Fibroblast of skin of right biceps (primary cell): ENCODE measurements at regions not wholly inside any gene's neighbourhood (a gene's known extent, or its start where the extent isn't known, plus 50 kb on each side); places are given as distances from the start of the nearest gene placed in this dataset.
"Not testable (repeated sequence)": the region's sequence is repeated elsewhere in the genome, so short reads cannot be mapped to it uniquely, and the experiment has no call there.

Experiments
- DNase-seq: peaks from one replicate; pipeline ENCODE4 v3.0.0-alpha.2; 2013

DNA sequence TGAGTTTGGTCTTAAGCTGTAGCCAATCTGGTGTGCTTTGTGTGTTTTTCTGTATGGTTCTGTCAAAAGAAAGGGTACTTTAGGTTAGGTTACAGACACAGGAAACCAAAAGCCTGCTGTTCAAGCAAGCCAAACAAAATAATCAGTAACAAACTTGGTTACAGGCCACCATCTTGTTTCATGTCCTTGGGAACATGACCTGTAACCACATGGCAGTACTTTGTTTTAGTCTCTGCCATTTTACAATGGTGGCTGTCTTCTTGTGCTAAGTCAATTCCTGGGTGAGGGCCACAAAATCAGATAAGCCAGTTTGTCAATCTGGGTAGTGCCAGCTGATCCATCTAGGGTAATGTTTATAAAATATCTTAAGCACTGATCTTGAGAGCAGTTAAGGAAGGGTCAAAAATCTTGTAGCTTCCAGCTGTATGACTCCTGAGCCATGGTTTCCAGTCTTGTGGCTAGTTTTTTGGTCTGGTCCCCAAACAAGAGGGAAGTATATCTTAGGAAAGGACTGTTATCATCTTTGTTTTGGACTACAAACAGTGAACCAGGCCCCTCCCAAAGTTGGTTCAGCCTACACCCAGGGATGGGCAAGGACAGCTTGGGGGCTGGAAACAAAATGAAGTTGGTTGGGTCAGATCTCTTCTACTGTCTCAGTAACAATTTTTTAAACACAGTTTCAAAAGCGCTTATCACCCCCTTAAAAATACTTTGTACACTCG is 90.0 kb downstream of the IGLL5 start:
- no peak for DNase-seq

DNA sequence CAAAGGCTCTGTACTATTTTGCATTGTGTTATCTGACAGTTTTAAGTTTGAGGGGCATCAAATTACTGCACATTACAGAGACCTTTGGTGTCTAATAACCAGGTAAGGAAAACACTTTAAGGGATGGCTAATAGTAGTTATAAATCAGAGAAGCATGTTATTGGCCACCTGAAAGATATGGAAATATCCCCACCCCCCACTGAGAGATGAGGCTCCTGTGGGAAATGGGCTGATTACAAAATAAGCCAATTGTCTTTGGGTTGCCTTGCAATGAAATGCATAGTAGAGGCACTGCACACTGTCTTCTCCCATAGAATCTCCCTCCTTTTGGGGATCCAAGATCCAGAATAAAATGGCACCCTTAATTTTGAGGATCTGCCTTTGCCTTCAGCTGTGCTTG is 91.0 kb downstream of the IGLL5 start:
- no peak for DNase-seq

DNA sequence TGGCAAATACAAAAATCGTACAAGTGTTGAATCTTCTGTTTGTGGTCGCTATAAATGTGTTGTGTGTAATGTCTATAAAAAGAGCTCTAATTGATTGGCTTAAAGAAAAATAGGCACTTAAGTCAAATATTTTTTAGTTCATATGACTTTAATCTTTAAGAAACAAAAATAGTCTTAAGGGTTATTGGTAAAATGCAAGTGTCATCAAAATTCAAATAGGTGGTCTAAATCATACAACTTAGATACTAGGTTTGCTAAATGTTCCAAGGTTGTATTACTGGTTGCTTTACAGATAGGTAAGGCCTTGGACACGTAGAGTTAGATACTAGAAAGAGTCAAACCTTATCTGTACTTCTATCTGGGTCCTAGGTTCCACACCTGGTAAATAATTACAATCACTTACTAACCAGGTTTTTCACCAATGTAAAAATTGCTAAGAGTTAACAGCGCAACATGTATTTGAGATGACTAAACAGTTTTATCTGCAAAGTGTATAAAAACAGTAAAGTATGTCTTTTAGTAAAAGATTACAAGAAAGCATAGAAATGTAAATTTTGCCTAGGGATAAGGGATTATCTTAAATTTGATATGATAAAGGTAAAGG is 91.1 kb upstream of the GNAZ start:
- DNase-seq, result no peak

GRCh38 chr22:22979954-22980353 is 90.4 kb upstream of the GNAZ start:
- no peak for DNase-seq

DNA sequence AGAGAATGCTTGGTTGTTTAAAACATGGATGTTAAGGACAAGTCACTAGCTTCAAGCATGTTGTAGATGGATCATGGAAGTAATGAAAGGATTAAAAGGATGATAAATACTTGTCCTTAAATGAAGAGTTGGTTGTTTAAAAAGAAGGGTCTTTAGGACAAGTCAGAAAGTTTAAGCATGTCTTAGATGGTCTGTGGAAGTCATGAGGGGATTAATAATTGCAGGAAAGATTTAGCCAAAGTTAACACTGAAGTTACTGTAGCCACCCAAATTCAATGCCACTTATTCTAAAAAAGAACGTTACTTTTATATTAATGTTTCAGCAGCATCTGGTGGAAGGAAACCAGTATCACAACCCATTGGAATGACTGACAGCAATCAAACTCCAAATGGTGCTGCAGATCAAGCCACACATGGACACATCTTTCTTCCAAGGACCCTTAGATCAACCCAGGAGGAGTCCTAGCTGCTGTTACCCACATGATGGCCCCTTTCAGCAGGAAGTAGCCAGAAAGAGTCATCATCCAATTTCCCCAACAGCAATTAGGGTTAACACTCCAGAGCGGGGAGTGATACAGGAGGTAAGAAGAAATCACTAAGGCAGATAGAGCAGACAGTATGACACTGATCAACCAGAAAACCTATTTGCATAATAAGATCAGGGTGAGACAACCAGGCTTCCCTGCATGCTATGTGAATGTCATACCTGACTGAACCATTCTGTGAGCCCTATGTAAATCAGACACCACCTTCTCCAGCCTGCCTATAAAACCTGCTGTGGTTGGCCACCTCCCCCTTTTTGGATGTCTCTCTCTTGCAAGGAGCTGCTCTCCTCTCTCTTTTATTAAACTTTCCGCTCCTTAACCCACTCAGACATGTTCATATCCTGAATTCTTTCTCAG is 88.4 kb upstream of the GNAZ start:
- no peak for DNase-seq

DNA sequence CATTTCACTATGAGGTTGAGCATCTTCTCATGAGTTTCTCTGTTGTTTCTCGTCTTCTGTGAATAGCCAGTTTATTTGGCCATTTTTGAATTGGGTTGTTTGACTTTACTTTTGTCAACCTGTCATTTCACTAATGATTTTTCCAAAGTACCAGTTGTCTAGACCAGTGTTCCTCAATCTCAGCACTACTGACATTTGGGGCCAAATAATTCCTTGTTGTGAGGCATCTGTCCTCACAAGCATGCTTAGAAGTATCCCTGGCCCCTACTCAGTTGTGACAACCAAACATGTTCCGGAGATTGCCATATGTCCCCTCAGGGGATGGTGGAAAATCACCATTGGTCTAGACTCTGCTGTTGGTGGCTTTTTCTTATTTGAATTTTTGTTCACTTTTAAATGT is 87.7 kb upstream of the GNAZ start:
- no peak for DNase-seq

DNA sequence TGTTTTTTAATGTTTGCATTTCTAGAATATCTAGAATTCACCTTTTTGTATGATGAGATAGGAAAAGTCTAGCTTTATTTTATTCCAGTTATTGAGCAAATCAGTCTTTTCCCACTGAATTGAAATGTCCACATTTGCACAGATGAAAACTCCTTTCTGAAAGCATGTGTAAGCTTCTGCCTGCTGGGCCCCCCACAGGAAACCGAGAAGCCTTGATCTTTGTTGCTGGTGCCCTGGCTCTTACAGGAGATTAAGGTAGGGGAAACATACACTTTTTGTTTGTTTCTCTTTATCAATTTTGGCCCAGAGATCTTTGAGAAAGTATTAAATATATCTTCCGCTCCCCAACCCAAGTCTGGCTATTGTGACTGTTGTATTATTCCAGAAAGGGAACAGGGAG is 87.2 kb upstream of the GNAZ start:
- DNase-seq, result no peak

DNA sequence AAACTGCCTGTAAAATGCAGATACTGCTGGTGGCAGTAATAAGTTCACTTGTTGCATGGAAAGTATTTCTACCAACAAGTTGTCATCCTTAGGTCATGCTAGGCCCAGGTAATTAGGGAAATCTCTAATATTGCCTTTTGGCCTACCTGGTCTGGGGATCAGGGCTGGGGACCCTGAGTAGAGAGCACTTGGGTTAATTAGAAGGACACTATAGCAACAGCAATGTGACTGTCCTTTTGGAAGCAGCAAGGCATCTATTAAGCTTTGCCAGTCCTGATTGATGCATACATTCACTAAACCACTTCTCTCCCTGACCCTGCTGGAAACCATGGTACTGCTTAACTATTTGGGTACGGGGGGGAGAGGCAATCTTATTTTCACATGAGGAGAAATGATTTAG is 86.5 kb upstream of the GNAZ start:
- DNase-seq, result no peak

- DNase-seq, result no peak
Measured at GRCh38 chr22:22984967-22985366, 85.4 kb upstream of the GNAZ start.

GRCh38 chr22:22986008-22986407 is 84.3 kb upstream of the GNAZ start:
- no peak for DNase-seq

GRCh38 chr22:22986640-22987039 is 83.7 kb upstream of the GNAZ start:
- DNase-seq, result no peak

DNA sequence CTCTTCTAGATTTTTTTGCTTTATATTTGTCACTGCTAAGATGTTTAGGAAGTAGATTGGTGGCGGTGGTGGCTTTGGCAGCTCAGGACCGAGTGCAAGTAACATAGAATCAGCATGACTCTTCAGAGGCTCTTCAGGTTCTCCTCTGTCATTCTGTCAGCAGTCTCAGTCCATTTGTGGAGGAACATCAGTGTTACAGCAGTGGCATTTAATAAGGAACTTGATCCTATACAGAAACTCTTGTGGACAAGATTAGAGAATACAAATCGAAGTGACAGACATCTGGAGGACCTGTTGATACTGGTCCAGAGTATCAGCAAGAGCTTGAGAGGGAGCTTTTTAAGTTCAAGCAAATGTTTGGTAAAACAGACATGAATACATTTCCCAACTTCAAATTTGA is 82.2 kb upstream of the GNAZ start:
- DNase-seq, result no peak

DNA sequence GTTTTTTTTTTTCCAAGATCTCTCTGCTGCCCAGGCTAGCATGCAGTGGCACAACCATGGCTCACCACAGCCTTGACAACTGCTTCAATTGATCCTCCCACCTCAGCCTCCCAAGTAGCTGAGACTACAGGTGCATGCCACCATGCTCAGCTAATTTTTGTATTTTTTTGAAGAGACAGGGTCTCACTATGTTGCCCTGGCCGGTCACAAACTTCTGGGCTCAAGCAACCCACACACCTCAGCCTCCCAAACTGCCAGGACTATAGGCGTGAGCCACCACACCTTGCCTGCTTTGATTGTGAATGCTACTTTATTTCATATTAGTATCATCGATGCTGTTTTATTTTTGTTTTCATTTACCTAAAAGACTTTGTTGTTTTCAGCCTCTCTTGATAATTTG is 81.5 kb upstream of the GNAZ start:
- DNase-seq, result no peak

DNA sequence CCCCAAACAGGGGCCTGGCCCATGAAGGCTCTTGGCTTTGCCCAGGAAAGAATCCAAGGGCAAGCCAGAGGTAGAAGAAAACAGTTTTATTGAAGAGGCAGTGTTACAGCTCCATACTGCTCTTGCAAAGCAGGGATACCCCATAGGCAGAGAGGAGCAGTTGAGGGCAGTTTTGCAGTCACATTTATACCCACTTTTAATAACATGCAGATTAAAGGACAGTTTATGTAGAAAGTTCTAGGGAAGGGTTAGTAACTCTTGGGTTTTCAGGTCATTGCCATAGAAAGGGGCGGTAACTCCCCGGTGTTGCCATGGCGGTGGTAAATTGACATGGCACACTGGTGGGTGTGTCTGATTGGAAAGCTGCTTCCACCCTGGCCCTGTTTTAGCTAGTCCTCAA is 80.5 kb upstream of the GNAZ start:
- DNase-seq, result no peak

GRCh38 chr22:22990711-22991505 is 79.4 kb upstream of the GNAZ start:
- not testable (repeated sequence) for DNase-seq

DNA sequence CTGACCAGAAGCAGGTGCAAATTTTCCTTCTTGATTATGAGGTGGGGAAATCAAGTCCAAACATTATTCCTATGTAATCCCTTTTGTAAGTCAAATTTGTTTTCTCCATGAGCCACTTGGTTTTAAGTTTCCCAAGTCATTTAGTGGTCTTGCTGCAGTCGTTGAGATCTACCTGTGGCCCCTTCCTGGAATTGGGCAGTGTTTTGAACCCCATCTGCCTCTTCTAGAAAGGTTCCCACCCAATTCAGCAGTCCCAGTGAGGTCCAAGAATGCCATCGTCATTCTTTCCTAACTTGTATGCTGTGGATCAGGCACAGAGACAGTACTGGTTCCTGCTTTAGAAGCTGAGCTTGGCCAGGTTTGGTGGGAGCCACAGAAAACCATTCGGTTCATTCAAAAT is 77.8 kb upstream of the GNAZ start:
- DNase-seq, result no peak

- no peak for DNase-seq
Measured at GRCh38 chr22:22993184-22993583, 77.1 kb upstream of the GNAZ start.

DNA sequence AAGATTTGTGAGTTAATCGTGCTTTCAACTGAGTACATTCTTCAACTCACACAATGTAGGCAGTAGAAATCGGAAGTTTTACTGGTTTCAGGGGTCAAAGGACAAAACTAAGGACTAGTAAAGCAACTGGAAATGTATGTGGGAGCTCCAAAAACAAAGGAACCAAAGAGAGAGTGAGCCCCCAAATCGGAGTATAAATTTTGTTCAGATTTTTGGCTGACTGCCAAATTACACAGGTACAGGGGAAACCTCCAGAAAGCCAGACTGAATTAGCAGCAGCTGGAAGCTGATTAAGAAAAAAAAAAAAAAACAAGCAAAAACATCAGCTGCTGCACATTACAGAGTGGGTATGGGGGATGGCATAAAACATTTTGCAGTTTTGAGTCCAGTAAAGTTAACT is 75.2 kb upstream of the GNAZ start:
- no peak for DNase-seq

GRCh38 chr22:22996511-22997261 is 73.6 kb upstream of the GNAZ start:
- no peak for DNase-seq

- no peak for DNase-seq
Measured at GRCh38 chr22:22997262-22997898, 72.9 kb upstream of the GNAZ start.

DNA sequence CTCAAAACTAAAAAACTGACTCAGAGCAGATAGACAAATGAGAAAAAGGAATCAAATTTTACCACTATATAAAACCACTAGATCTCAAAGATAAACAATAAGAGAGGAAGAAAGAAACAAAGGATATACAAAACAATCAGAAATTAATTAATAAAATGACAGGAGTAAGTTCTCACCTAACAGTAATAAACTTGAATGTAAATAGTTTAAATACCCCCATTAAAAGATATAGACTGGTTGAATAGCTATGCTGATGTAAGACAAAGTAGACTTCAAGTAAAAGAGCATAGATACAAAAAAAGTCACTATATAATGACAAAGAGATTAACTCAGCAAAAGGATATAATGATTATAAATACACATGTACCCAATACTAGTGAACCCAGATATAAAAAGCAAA is 72.3 kb upstream of the GNAZ start:
- no peak for DNase-seq

- no peak for DNase-seq
Measured at GRCh38 chr22:22999523-22999922, 70.8 kb upstream of the GNAZ start.
